DMS153 treated with DMSO at 0.1 percent for 48 hours (cell line): ENCODE measurements at regions not wholly inside any gene's neighbourhood (a gene's known extent, or its start where the extent isn't known, plus 50 kb on each side); places are given as distances from the start of the nearest gene placed in this dataset.

Experiments
- DNase-seq: peaks from one replicate; lab custom pipeline; 2025; ENCODE audit not compliant: unreplicated experiment; lab: John Stamatoyannopoulos, UW

- no peak for DNase-seq
These were observed 173.7 kb upstream of the FAT4 start for GRCh38 chr4:125140966-125141495.

GRCh38 chr4:125135652-125136051 is 179.1 kb upstream of the FAT4 start:
- DNase-seq: no peak

GRCh38 chr4:125132729-125133128 is 182.0 kb upstream of the FAT4 start:
- DNase-seq: no peak

- DNase-seq: no peak
These were observed 182.7 kb upstream of the FAT4 start for GRCh38 chr4:125131891-125132680.

GRCh38 chr4:125125276-125125675 is 189.5 kb upstream of the FAT4 start:
- DNase-seq: no peak

- DNase-seq: no peak
These were observed 191.1 kb upstream of the FAT4 start for GRCh38 chr4:125123570-125124109.

GRCh38 chr4:125121581-125121980 is 193.2 kb upstream of the FAT4 start:
- no peak for DNase-seq

- DNase-seq: no peak
These were observed 198.3 kb upstream of the FAT4 start for GRCh38 chr4:125116431-125116830.

GRCh38 chr4:125115941-125116340 is 198.8 kb upstream of the FAT4 start:
- no peak for DNase-seq

- DNase-seq: no peak
These were observed 199.3 kb upstream of the FAT4 start for GRCh38 chr4:125115476-125115875.

- no peak for DNase-seq
These were observed 202.2 kb upstream of the FAT4 start for GRCh38 chr4:125112536-125112935.

- no peak for DNase-seq
These were observed 203.4 kb upstream of the FAT4 start for GRCh38 chr4:125111323-125111722.

GRCh38 chr4:125105561-125105960 is 209.2 kb upstream of the FAT4 start:
- no peak for DNase-seq

- DNase-seq: no peak
These were observed 210.1 kb upstream of the FAT4 start for GRCh38 chr4:125104616-125105015.

- no peak for DNase-seq
These were observed 213.0 kb upstream of the FAT4 start for GRCh38 chr4:125101719-125102118.

GRCh38 chr4:125097729-125098128 is 217.0 kb upstream of the FAT4 start:
- no peak for DNase-seq

GRCh38 chr4:125096662-125097061 is 218.1 kb upstream of the FAT4 start:
- DNase-seq: no peak

- no peak for DNase-seq
These were observed 223.2 kb upstream of the FAT4 start for GRCh38 chr4:125091541-125091940.

GRCh38 chr4:125091101-125091500 is 223.7 kb upstream of the FAT4 start:
- DNase-seq: no peak

- no peak for DNase-seq
These were observed 230.1 kb upstream of the FAT4 start for GRCh38 chr4:125084608-125085007.

GRCh38 chr4:125082729-125083417 is 231.9 kb upstream of the FAT4 start:
- no peak for DNase-seq

GRCh38 chr4:125072269-125072668 is 242.5 kb upstream of the FAT4 start:
- DNase-seq: no peak
